Activated CD8-positive, alpha-beta T cell treated with anti-CD3 and anti-CD28 coated beads, Interleukin-2, amount 10 ng/mL, durations not matched to agents 7 days and 5 days (primary cell): ENCODE measurements at regions not wholly inside any gene's neighbourhood (a gene's known extent, or its start where the extent isn't known, plus 50 kb on each side); places are given as distances from the start of the nearest gene placed in this dataset.

Experiments used
- ATAC-seq: fragments of 150-1000 bp; cut with Tn5 transposase; one replicate; pipeline ENCODE4 v1.10.0; 2021; ENCODE audit warnings: moderate library complexity
- CTCF ChIA-PET: fragments of 350-600 bp; sonication (Branson Sonifier 250); formaldehyde crosslinking; loops from one replicate; lab custom pipeline; 2021; ENCODE audit warnings: antibody characterized with exemption; lab: Charles Lee
- POLR2A ChIA-PET: fragments of 350-600 bp; sonication (Branson Sonifier 250); formaldehyde crosslinking; loops from one replicate; lab custom pipeline; 2021; ENCODE audit warnings: antibody characterized with exemption; lab: Charles Lee
- DNase-seq: peaks from one replicate; pipeline ENCODE4 v3.0.0-alpha.2; 2020
- H3K27ac Mint-ChIP-seq: one replicate; pipeline ENCODE4 v1.8.0; 2021; ENCODE audit warnings: mild to moderate bottlenecking, mixed read lengths
- H3K27me3 Mint-ChIP-seq: one replicate; pipeline ENCODE4 v1.8.0; 2021; ENCODE audit warnings: low read depth, mixed read lengths
- H3K36me3 Mint-ChIP-seq: one replicate; pipeline ENCODE4 v1.8.0; 2021; ENCODE audit warnings: low read depth, mixed read lengths
- H3K4me1 Mint-ChIP-seq: one replicate; pipeline ENCODE4 v1.8.0; 2021; ENCODE audit warnings: low read depth, mixed read lengths
- H3K4me3 Mint-ChIP-seq: one replicate; pipeline ENCODE4 v1.8.0; 2021; ENCODE audit warnings: mild to moderate bottlenecking, mixed read lengths
- H3K9me3 Mint-ChIP-seq: one replicate; pipeline ENCODE4 v1.8.0; 2022; ENCODE audit warnings: mixed read lengths; ENCODE audit not compliant: insufficient read depth

GRCh38 chr2:217305882-217306281 lies 446.0 kb upstream of the TNP1 start:
- Mint-ChIP-seq H3K36me3 (no peaks in the 10 kb centered on the region), H3K27ac (no peak overlapping the region), H3K4me3 (no peak overlapping the region), H3K27me3 (no peaks in the 10 kb centered on the region), H3K9me3 (no peaks in the 10 kb centered on the region), H3K4me1 (no peaks in the 10 kb centered on the region)
- CTCF ChIA-PET, result no interaction called here
- ATAC-seq, result no peak
- DNase-seq, result no peak
- POLR2A ChIA-PET, result no interaction called here

GRCh38 chr2:217304582-217304981 lies 444.7 kb upstream of the TNP1 start:
- ChIA-PET CTCF (no interaction called here), POLR2A (no interaction called here)
- H3K27ac Mint-ChIP-seq, result no peak overlapping the region
- H3K4me3 Mint-ChIP-seq, result no peak overlapping the region
- no peaks in the 10 kb centered on the region for H3K36me3 Mint-ChIP-seq
- ATAC-seq (no peak), DNase-seq (no peak)
- no peaks in the 10 kb centered on the region for H3K27me3 Mint-ChIP-seq
- H3K4me1 Mint-ChIP-seq, result no peaks in the 10 kb centered on the region
- no peaks in the 10 kb centered on the region for H3K9me3 Mint-ChIP-seq

GRCh38 chr2:217302856-217303255 lies 443.0 kb upstream of the TNP1 start:
- no peaks in the 10 kb centered on the region for H3K9me3 Mint-ChIP-seq
- H3K36me3 Mint-ChIP-seq, result no peaks in the 10 kb centered on the region
- no peaks in the 10 kb centered on the region for H3K27me3 Mint-ChIP-seq
- no peak overlapping the region for H3K27ac Mint-ChIP-seq
- ATAC-seq (no peak), DNase-seq (no peak)
- POLR2A ChIA-PET, result no interaction called here
- no peaks in the 10 kb centered on the region for H3K4me1 Mint-ChIP-seq
- H3K4me3 Mint-ChIP-seq, result no peak overlapping the region
- CTCF ChIA-PET, result interaction anchor here (0.7 kb wide), 1 partner anchor 9 kb away, joined by 3 read pairs; no protein-coding TSS in a partner anchor

- ATAC-seq (no peak), DNase-seq (no peak)
- Mint-ChIP-seq H3K4me1 (no peaks in the 10 kb centered on the region), H3K27ac (no peak overlapping the region), H3K9me3 (peaks cover 7% of the 10 kb centered on the region), H3K36me3 (no peaks in the 10 kb centered on the region), H3K27me3 (no peaks in the 10 kb centered on the region), H3K4me3 (no peak overlapping the region)
- CTCF ChIA-PET, result no interaction called here
- POLR2A ChIA-PET, result interaction anchor here (0.5 kb wide), 1 partner anchor 579 kb away, joined by 3 read pairs; no protein-coding TSS in a partner anchor
Measured at GRCh38 chr2:217301142-217301925, 441.5 kb upstream of the TNP1 start.

- ATAC-seq (no peak), DNase-seq (no peak)
- CTCF ChIA-PET, result no interaction called here
- no peaks in the 10 kb centered on the region for H3K27me3 Mint-ChIP-seq
- POLR2A ChIA-PET, result no interaction called here
- no peak overlapping the region for H3K27ac Mint-ChIP-seq
- no peaks in the 10 kb centered on the region for H3K36me3 Mint-ChIP-seq
- peaks cover 7% of the 10 kb centered on the region for H3K9me3 Mint-ChIP-seq
- no peaks in the 10 kb centered on the region for H3K4me1 Mint-ChIP-seq
- H3K4me3 Mint-ChIP-seq, result no peak overlapping the region
Measured at GRCh38 chr2:217299590-217299989, 439.7 kb upstream of the TNP1 start.

DNA sequence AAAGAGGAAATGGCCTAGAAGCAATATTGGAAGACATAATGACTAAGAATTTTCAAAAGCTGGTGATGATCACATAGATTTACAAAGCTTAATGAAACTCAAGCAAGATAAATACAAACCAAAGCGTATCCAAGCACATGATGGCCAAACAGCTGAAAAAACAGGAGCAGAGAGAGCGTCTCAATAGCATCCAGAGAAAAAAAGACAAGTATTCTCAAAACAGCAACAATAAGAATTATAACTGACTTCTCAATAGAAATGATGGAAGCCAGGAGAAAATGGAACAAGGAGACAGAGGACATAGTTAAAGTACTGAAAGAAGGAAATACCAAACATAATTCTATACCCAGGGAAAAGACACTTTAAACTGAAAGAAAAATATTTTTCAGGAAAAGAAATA lies 437.2 kb upstream of the TNP1 start:
- Mint-ChIP-seq H3K9me3 (peaks cover 7% of the 10 kb centered on the region), H3K36me3 (no peaks in the 10 kb centered on the region), H3K27ac (no peak overlapping the region), H3K4me3 (no peak overlapping the region), H3K27me3 (no peaks in the 10 kb centered on the region), H3K4me1 (no peaks in the 10 kb centered on the region)
- DNase-seq, result no peak
- CTCF ChIA-PET, result no interaction called here
- no peak for ATAC-seq
- POLR2A ChIA-PET, result no interaction called here

DNA sequence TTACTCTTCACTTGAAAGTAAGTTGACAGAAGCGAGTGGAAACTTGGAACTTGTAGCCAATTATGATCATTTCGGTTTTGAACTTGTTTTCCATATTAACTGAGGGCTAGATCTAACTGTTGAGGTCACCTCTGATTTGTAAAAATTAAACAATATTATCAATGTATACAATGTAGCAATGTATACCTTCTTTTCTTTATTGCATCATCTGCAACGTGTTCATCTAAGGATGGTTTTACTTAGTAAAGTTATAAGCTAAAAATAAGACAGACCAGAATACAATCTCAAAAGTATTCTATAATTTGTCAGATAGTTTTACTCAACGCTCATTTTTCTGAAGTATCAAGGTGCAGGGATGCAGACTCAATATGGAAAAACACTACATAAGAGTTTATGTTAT lies 435.0 kb upstream of the TNP1 start:
- peaks cover 7% of the 10 kb centered on the region for H3K9me3 Mint-ChIP-seq
- no peak overlapping the region for H3K4me3 Mint-ChIP-seq
- H3K27ac Mint-ChIP-seq, result no peak overlapping the region
- H3K27me3 Mint-ChIP-seq, result no peaks in the 10 kb centered on the region
- H3K36me3 Mint-ChIP-seq, result no peaks in the 10 kb centered on the region
- DNase-seq (no peak), ATAC-seq (no peak)
- H3K4me1 Mint-ChIP-seq, result no peaks in the 10 kb centered on the region
- ChIA-PET CTCF (no interaction called here), POLR2A (no interaction called here)

DNA sequence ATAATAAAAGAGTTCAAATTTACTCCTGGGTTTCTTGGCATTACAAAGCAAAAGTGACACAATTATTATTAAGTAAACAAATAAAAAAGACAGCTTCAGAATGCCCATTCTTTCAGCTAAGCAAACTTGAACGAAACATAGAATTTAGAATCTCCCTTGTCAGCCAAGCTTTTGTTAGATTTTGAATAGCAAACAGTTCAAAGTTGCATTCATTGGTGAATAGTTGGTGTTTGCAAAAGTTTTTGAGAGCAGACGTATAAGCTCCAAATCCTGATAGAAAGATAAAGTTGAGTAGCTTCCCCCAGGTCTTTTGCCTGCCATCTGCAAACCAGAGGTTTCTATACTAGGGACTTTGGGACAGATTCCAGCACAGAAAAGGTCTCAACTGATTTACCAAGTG lies 434.3 kb upstream of the TNP1 start:
- no peaks in the 10 kb centered on the region for H3K4me1 Mint-ChIP-seq

GRCh38 chr2:217293607-217294006 lies 433.7 kb upstream of the TNP1 start:
- DNase-seq (no peak), ATAC-seq (no peak)
- H3K4me1 Mint-ChIP-seq, result no peaks in the 10 kb centered on the region
- no peaks in the 10 kb centered on the region for H3K27me3 Mint-ChIP-seq
- POLR2A ChIA-PET, result no interaction called here
- no peak overlapping the region for H3K27ac Mint-ChIP-seq
- peaks cover 7% of the 10 kb centered on the region for H3K9me3 Mint-ChIP-seq
- H3K4me3 Mint-ChIP-seq, result no peak overlapping the region
- H3K36me3 Mint-ChIP-seq, result no peaks in the 10 kb centered on the region
- CTCF ChIA-PET, result interaction anchor here (1.1 kb wide), 1 partner anchor 9 kb away, joined by 3 read pairs; no protein-coding TSS in a partner anchor

More for the DNA sequence above, 434.3 kb upstream of the TNP1 start:
- Mint-ChIP-seq H3K27me3 (no peaks in the 10 kb centered on the region), H3K4me3 (no peak overlapping the region), H3K27ac (no peak overlapping the region), H3K9me3 (peaks cover 7% of the 10 kb centered on the region), H3K36me3 (no peaks in the 10 kb centered on the region)
- ChIA-PET POLR2A (no interaction called here), CTCF (interaction anchor here (1.1 kb wide), 1 partner anchor 8 kb away, joined by 3 read pairs; no protein-coding TSS in a partner anchor)
- ATAC-seq, result no peak
- no peak for DNase-seq

- no peak for DNase-seq
Measured at GRCh38 chr2:217293046-217293445, 433.2 kb upstream of the TNP1 start.

DNA sequence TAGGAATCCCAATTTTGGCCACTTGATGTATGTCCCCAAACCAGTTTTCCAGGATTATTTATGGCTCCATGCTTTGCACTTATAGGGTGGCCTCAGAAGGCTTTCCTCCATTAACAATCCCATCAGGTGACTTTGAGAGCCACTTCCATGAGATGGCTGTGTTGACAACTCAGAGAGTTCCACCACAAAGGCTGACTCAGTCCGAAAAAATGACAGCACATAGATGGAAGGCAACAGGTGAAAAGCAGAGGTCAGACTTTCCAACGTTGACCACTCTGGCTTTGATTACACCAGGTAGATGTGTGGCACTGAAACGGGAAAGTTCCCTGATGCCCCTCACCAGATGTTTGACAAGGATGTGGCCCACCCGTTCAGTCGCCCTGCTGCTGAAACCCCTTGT lies 431.4 kb upstream of the TNP1 start:
- H3K36me3 Mint-ChIP-seq, result no peaks in the 10 kb centered on the region
- DNase-seq, result no peak
- H3K4me3 Mint-ChIP-seq, result no peak overlapping the region
- no peaks in the 10 kb centered on the region for H3K27me3 Mint-ChIP-seq
- no peak overlapping the region for H3K27ac Mint-ChIP-seq
- no peak for ATAC-seq
- ChIA-PET CTCF (interaction anchor here (0.9 kb wide), 1 partner anchor 9 kb away, joined by 3 read pairs; no protein-coding TSS in a partner anchor), POLR2A (no interaction called here)
- H3K4me1 Mint-ChIP-seq, result no peaks in the 10 kb centered on the region
- no peaks in the 10 kb centered on the region for H3K9me3 Mint-ChIP-seq

More at GRCh38 chr2:217293046-217293445, 433.2 kb upstream of the TNP1 start:
- ChIA-PET CTCF (no interaction called here), POLR2A (no interaction called here)
- no peaks in the 10 kb centered on the region for H3K4me1 Mint-ChIP-seq
- H3K9me3 Mint-ChIP-seq, result peaks cover 7% of the 10 kb centered on the region
- H3K27me3 Mint-ChIP-seq, result no peaks in the 10 kb centered on the region
- ATAC-seq, result no peak
- no peak overlapping the region for H3K27ac Mint-ChIP-seq
- H3K4me3 Mint-ChIP-seq, result no peak overlapping the region
- H3K36me3 Mint-ChIP-seq, result no peaks in the 10 kb centered on the region

DNA sequence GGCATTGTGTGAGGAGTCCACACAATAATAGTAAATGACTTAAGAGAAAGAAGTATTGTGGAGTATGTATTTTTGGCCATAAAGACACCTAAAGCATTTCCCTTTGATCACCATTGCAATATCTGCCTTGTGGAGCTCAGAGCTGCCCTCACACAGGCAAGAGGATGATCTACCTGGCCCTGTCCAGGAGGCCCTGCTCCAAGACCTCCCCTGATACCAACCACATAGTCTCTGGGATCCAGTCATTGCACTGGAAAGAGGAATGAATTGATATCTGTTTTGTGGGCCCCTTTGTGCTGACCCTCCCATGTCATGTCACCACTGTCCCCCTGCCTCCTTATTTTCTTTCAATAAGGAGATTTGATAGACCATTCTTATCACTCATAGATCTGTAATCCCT lies 430.6 kb upstream of the TNP1 start:
- no peaks in the 10 kb centered on the region for H3K27me3 Mint-ChIP-seq
- no peaks in the 10 kb centered on the region for H3K9me3 Mint-ChIP-seq
- H3K4me1 Mint-ChIP-seq, result no peaks in the 10 kb centered on the region
- H3K36me3 Mint-ChIP-seq, result no peaks in the 10 kb centered on the region
- no peak overlapping the region for H3K4me3 Mint-ChIP-seq
- POLR2A ChIA-PET, result no interaction called here
- no peak overlapping the region for H3K27ac Mint-ChIP-seq
- no peak for DNase-seq
- ATAC-seq, result no peak
- CTCF ChIA-PET, result interaction anchor here (0.6 kb wide), 1 partner anchor 32 kb away, joined by 3 read pairs; no protein-coding TSS in a partner anchor
